SK-N-SH (cell line): ENCODE measurements at regions not wholly inside any gene's neighbourhood (a gene's known extent, or its start where the extent isn't known, plus 50 kb on each side); places are given as distances from the start of the nearest gene placed in this dataset.

Experiments
- CTCF ChIA-PET: fragments of 300-600, 350-600 bp; formaldehyde crosslinking; extraction: SDS; loops from one replicate; lab custom pipeline; 2021; lab: Yijun Ruan, JAX
- POLR2A ChIA-PET: fragments of 350-600 bp; sonication (Branson Sonifier 250); formaldehyde crosslinking; extraction: SDS; loops from one replicate; lab custom pipeline; 2020; ENCODE audit warnings: antibody characterized with exemption, inconsistent platforms; lab: Yijun Ruan, JAX
- DNase-seq: peaks from one replicate; pipeline ENCODE4 v3.0.0; 2012
- H2AFZ ChIP-seq: fragments of 200-600 bp; sonication (generic); 2 replicates; pipeline ENCODE4 v1.8.1; 2016; ENCODE audit warnings: antibody characterized with exemption, mild to moderate bottlenecking, low read depth
- H3F3A ChIP-seq: fragments of 200-600 bp; sonication (generic); replicated peaks from 2 replicates; pipeline ENCODE3; 2016; ENCODE audit warnings: antibody characterized with exemption, mild to moderate bottlenecking; ENCODE audit not compliant: insufficient read depth
- H3K27ac ChIP-seq, 2 experiments: fragments of 200-500 bp in 1 of 2; fragments of 200-600 bp in 1 of 2; sonication (Bioruptor generic) in 1 of 2; sonication (generic), shearing (Covaris generic) in 1 of 2; 2 replicates each; pipeline versions ENCODE4 v1.5.1 to v1.6.1; 2014 to 2016; ENCODE audit warnings: low read depth in 2 of 2, inconsistent platforms in 1 of 2, low read length in 1 of 2, mild to moderate bottlenecking in 1 of 2, mixed read lengths in 1 of 2
- H3K27me3 ChIP-seq: fragments of 200-600 bp; sonication (generic), shearing (Covaris generic); 2 replicates; pipeline ENCODE4 v1.6.1; 2016; ENCODE audit warnings: mixed run types; ENCODE audit not compliant: insufficient read depth
- H3K36me3 ChIP-seq, 2 experiments: fragments of 200-500 bp in 1 of 2; fragments of 200-600 bp in 1 of 2; sonication (Bioruptor generic) in 1 of 2; sonication (generic) in 1 of 2; replicated peaks in 1 of 2; 2 replicates each; pipeline versions ENCODE3 to v1.5.1; 2014 to 2016; ENCODE audit warnings: low read length in 1 of 2, mild to moderate bottlenecking in 1 of 2; ENCODE audit not compliant: insufficient read depth in 2 of 2, control insufficient read depth in 1 of 2
- H3K4me1 ChIP-seq, 2 experiments: fragments of 200-500 bp in 1 of 2; fragments of 200-600 bp in 1 of 2; sonication (Bioruptor generic) in 1 of 2; sonication (generic), shearing (Covaris generic) in 1 of 2; 2 replicates each; pipeline versions ENCODE4 v1.5.1 to v1.6.1; 2014 to 2016; ENCODE audit warnings: low read depth in 1 of 2, low read length in 1 of 2, mixed run types in 1 of 2; ENCODE audit not compliant: insufficient read depth in 2 of 2, control insufficient read depth in 1 of 2
- H3K4me2 ChIP-seq: fragments of 200-600 bp; sonication (generic), shearing (Covaris generic); 2 replicates; pipeline ENCODE4 v1.6.1; 2017; ENCODE audit warnings: mixed run types
- H3K4me3 ChIP-seq, 2 experiments: fragments of 200-500 bp in 1 of 2; fragments of 200-600 bp in 1 of 2; sonication (Bioruptor generic) in 1 of 2; sonication (generic), shearing (Covaris generic) in 1 of 2; 2 replicates each; pipeline versions ENCODE4 v1.5.1 to v1.8.1; 2014 to 2016; ENCODE audit warnings: low read depth in 2 of 2, inconsistent platforms in 1 of 2, low read length in 1 of 2, mild to moderate bottlenecking in 1 of 2, mixed read lengths in 1 of 2, moderate library complexity in 1 of 2
- H3K79me2 ChIP-seq: fragments of 200-600 bp; sonication (generic); 2 replicates; pipeline ENCODE4 v1.8.1; 2017; ENCODE audit warnings: mild to moderate bottlenecking; ENCODE audit not compliant: insufficient read depth
- H3K9ac ChIP-seq: fragments of 200-600 bp; sonication (generic); 2 replicates; pipeline ENCODE4 v1.6.1; 2017; ENCODE audit warnings: mixed run types
- H3K9me2 ChIP-seq: fragments of 200-600 bp; sonication (generic); 2 replicates; pipeline ENCODE4 v1.6.1; 2017; ENCODE audit warnings: mixed run types
- H3K9me3 ChIP-seq: fragments of 200-600 bp; sonication (generic); 2 replicates; pipeline ENCODE4 v1.6.1; 2017; ENCODE audit warnings: mixed run types, mild to moderate bottlenecking, moderate library complexity
- H4K20me1 ChIP-seq: fragments of 200-600 bp; sonication (generic); 2 replicates; pipeline ENCODE4 v1.6.1; 2017; ENCODE audit warnings: mild to moderate bottlenecking, mixed run types; ENCODE audit not compliant: insufficient read depth
- CTCF ChIP-seq: fragments of 200-600 bp; sonication (generic); IDR thresholded peaks from 2 replicates; pipeline ENCODE4 v1.6.1; 2017; ENCODE audit warnings: antibody characterized with exemption, mild to moderate bottlenecking, moderate library complexity
- GATA2 ChIP-seq: sonication (generic); formaldehyde crosslinking; IDR thresholded peaks from 2 replicates; pipeline ENCODE4 v1.5.0; 2020; ENCODE audit warnings: mild to moderate bottlenecking, missing genetic modification reagents
- JUND ChIP-seq: IDR thresholded peaks from 2 replicates; pipeline ENCODE4 v1.4.0; 2012
- NFIC ChIP-seq: IDR thresholded peaks from 2 replicates; pipeline ENCODE4 v1.4.0; 2012; ENCODE audit warnings: borderline replicate concordance
- NRF1 ChIP-seq: IDR thresholded peaks from 2 replicates; pipeline ENCODE4 v1.6.1; 2012; ENCODE audit warnings: low read depth, mild to moderate bottlenecking, low read length
- PBX3 ChIP-seq: IDR thresholded peaks from 2 replicates; pipeline ENCODE4; 2012
- POLR2AphosphoS5 ChIP-seq: IDR thresholded peaks from 2 replicates; pipeline ENCODE4 v1.6.1; 2012; ENCODE audit warnings: low read depth, low read length
- RAD21 ChIP-seq: IDR thresholded peaks from 2 replicates; pipeline ENCODE4 v1.6.1; 2012; ENCODE audit warnings: mild to moderate bottlenecking, low read length
- RCOR1 ChIP-seq: fragments of 150-350 bp; IDR thresholded peaks from 2 replicates; pipeline ENCODE4 v1.6.1; 2017; ENCODE audit warnings: antibody characterized with exemption, low read length
- RFX5 ChIP-seq: IDR thresholded peaks from 2 replicates; pipeline ENCODE4 v1.6.1; 2012; ENCODE audit warnings: mild to moderate bottlenecking, improper control_type of control experiment, low read length
- RXRA ChIP-seq: IDR thresholded peaks from 2 replicates; pipeline ENCODE4 v1.4.0; 2012; ENCODE audit warnings: low read depth, mild to moderate bottlenecking, borderline replicate concordance
- SIN3A ChIP-seq: IDR thresholded peaks from 2 replicates; pipeline ENCODE4 v1.6.1; 2012; ENCODE audit warnings: low read depth, mild to moderate bottlenecking, low read length, moderate library complexity, borderline replicate concordance
- TEAD4 ChIP-seq: IDR thresholded peaks from 2 replicates; pipeline ENCODE4 v1.4.0; 2012; ENCODE audit warnings: mild to moderate bottlenecking, borderline replicate concordance; ENCODE audit not compliant: insufficient read depth
- USF2 ChIP-seq: fragments of 150-350 bp; IDR thresholded peaks from 2 replicates; pipeline ENCODE4 v1.6.1; 2017; ENCODE audit warnings: antibody characterized with exemption, low read length, low read depth, borderline replicate concordance
- WGBS: methylation state at CpG from one replicate; pipeline ENCODE4 v1.1.6; 2017; ENCODE audit warnings: low lambda C conversion rate; 5-methylcytosine and 5-hydroxymethylcytosine counted together
- TF ChIP-seq, protein P1 (sequence below): fragments of 150-350 bp; IDR thresholded peaks from 2 replicates; pipeline ENCODE4 v1.6.1; 2016; ENCODE audit warnings: mild to moderate bottlenecking, low read depth, low read length
- TF ChIP-seq, protein P2 (sequence below): IDR thresholded peaks from 2 replicates; pipeline ENCODE4 v1.4.0; 2012; ENCODE audit warnings: low read depth, borderline replicate concordance
- TF ChIP-seq, protein P3 (sequence below): IDR thresholded peaks from 2 replicates; pipeline ENCODE4 v1.4.0; 2012; ENCODE audit warnings: low read depth, borderline replicate concordance

DNA sequence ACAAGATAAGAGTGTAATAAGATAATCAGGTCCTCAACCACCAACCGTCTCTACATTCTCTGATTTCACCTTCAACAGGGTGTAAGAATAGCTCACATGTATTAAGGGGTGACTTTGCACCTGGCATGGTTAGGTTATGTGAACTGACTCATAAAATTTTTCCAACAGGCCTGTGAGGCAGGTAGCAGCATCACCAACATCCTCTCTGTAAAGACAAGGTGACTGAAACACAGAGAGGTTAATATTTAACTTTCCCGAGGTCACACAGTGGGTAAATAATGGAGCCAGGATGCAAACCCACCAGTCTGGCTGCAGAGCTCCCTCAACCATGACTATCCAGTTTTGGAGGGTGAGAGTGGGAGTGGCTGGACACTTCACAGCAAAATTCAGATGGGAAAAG, 317.2 kb downstream of the C16orf95 start:
- H3K79me2 ChIP-seq: no peaks in the 10 kb centered on the region
- H3K9me3 ChIP-seq: no peaks in the 10 kb centered on the region
- no peak overlapping the region for H2AFZ ChIP-seq
- TF ChIP-seq TEAD4: no peak
- TF ChIP-seq RCOR1: no peak
- no peak for TF ChIP-seq CTCF
- CTCF ChIA-PET: no interaction called here
- H3K4me3 ChIP-seq: no peak overlapping the region
- peaks cover 0 to 3% of the 10 kb centered on the region in 2 experiments; a peak in 1 of 4 replicates for H3K4me1 ChIP-seq
- peaks cover 3% of the 10 kb centered on the region for H3F3A ChIP-seq
- peaks cover 41% of the 10 kb centered on the region; the same call in 1 of the 2 replicates for H3K27me3 ChIP-seq
- H3K9ac ChIP-seq: no peak overlapping the region
- H3K9me2 ChIP-seq: no peaks in the 10 kb centered on the region
- no peak overlapping the region for H3K4me2 ChIP-seq
- H3K36me3 ChIP-seq: no peaks in the 10 kb centered on the region
- no peaks in the 10 kb centered on the region for H4K20me1 ChIP-seq
- POLR2A ChIA-PET: no interaction called here
- DNase-seq: no peak
- 5% methylated on average over 2 of the region's 2 CpGs for WGBS
- H3K27ac ChIP-seq: no peak overlapping the region

DNA sequence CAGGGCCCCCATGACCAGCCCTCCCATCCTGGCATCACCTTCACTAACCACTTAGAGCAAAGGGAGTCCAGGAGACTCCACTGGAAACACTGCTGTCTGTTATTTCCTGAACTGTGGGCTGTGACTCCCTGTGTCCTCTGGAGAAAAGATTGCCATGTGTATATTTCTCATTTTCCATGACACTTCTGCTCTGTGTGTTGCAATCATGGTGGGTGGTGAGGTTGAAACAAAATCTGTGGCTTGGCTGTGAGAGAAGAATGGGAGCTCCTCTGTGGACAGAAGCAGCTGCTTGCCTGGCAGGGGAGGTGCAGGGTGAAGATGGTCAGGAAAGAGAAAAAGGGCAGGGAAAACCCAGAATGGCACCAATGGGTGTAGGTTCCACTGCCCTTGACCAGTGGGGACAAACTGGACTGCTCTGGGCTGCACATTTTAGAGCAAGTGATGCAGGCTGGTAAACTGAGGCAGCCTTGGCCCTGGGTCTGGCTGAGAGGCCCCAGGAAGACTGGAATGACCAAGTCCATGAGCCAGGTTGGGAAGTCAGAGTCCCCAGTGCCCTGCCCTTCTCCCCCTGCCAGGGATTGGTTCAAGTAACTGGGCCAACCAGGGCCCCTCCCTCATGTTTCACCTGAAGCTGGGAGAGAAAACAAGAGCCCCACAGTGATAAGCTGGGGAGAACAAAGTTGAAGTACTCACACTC, 314.3 kb downstream of the C16orf95 start:
- no peak overlapping the region for H3K9ac ChIP-seq
- H3F3A ChIP-seq: no peaks in the 10 kb centered on the region
- TF ChIP-seq POLR2AphosphoS5 (no peak), NRF1 (no peak), PBX3 (no peak), JUND (no peak), NFIC (no peak), RAD21 (no peak), CTCF (no peak), RFX5 (no peak), USF2 (no peak), RXRA (no peak), SIN3A (no peak), GATA2 (CRISPR knock-in tag) (no peak)
- TF ChIP-seq, protein P1, sequence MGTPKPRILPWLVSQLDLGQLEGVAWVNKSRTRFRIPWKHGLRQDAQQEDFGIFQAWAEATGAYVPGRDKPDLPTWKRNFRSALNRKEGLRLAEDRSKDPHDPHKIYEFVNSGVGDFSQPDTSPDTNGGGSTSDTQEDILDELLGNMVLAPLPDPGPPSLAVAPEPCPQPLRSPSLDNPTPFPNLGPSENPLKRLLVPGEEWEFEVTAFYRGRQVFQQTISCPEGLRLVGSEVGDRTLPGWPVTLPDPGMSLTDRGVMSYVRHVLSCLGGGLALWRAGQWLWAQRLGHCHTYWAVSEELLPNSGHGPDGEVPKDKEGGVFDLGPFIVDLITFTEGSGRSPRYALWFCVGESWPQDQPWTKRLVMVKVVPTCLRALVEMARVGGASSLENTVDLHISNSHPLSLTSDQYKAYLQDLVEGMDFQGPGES: no peak
- TF ChIP-seq, protein P2, sequence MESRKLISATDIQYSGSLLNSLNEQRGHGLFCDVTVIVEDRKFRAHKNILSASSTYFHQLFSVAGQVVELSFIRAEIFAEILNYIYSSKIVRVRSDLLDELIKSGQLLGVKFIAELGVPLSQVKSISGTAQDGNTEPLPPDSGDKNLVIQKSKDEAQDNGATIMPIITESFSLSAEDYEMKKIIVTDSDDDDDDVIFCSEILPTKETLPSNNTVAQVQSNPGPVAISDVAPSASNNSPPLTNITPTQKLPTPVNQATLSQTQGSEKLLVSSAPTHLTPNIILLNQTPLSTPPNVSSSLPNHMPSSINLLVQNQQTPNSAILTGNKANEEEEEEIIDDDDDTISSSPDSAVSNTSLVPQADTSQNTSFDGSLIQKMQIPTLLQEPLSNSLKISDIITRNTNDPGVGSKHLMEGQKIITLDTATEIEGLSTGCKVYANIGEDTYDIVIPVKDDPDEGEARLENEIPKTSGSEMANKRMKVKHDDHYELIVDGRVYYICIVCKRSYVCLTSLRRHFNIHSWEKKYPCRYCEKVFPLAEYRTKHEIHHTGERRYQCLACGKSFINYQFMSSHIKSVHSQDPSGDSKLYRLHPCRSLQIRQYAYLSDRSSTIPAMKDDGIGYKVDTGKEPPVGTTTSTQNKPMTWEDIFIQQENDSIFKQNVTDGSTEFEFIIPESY: no peak
- TF ChIP-seq, protein P3, sequence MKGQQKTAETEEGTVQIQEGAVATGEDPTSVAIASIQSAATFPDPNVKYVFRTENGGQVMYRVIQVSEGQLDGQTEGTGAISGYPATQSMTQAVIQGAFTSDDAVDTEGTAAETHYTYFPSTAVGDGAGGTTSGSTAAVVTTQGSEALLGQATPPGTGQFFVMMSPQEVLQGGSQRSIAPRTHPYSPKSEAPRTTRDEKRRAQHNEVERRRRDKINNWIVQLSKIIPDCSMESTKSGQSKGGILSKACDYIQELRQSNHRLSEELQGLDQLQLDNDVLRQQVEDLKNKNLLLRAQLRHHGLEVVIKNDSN: no peak
- CTCF ChIA-PET: no interaction called here
- no peaks in the 10 kb centered on the region for H3K4me1 ChIP-seq
- no peaks in the 10 kb centered on the region for H3K79me2 ChIP-seq
- no peak overlapping the region for H3K27ac ChIP-seq
- H3K36me3 ChIP-seq: no peaks in the 10 kb centered on the region
- no peak overlapping the region for H3K4me2 ChIP-seq
- POLR2A ChIA-PET: no interaction called here
- H4K20me1 ChIP-seq: no peaks in the 10 kb centered on the region
- DNase-seq: no peak
- no peak overlapping the region for H3K4me3 ChIP-seq
- H3K9me3 ChIP-seq: no peaks in the 10 kb centered on the region
- peaks cover 16% of the 10 kb centered on the region; the same call in 1 of the 2 replicates for H3K27me3 ChIP-seq
- H2AFZ ChIP-seq: no peak overlapping the region
- H3K9me2 ChIP-seq: no peaks in the 10 kb centered on the region
